ENCODE measurements at regions not wholly inside any gene's neighbourhood (a gene's known extent, or its start where the extent isn't known, plus 50 kb on each side); places are given as distances from the start of the nearest gene placed in this dataset.
A peak's percentile ranks its signal among the peaks of the same experiment; 100 is the strongest.

DNA sequence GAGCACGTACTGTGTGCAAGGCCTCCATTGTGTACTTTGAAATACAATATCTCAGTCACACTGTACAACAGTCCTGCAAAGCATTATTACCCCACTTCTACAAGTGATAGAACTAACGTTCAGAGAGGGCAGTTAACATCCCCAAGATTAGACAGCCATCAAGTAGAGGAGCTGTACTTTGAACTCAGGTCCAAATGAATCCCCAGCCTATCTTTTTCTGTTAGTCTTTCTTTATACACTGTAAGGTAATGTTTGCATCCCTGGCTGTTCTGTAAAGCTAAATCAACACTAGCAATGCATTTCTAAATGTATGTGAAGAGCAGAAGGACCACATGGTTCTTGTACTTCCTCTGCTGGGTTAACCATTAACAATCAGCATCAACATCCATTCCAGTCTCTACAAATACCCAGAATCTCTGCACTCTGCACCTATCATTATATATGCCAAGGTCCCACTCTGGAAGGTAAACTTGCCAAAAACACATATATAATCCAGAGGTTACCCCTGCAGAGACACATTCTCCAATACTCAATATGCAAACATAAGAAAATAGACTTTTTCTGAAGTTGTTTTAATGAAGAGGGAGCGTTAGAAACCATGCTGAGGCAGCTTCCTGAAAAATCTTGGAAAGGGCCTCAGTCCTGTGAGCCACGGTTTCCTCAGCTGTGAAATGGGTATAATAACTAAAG is 182.3 kb downstream of the MZT1 start (continued):
- TF ChIP-seq, protein P1, sequence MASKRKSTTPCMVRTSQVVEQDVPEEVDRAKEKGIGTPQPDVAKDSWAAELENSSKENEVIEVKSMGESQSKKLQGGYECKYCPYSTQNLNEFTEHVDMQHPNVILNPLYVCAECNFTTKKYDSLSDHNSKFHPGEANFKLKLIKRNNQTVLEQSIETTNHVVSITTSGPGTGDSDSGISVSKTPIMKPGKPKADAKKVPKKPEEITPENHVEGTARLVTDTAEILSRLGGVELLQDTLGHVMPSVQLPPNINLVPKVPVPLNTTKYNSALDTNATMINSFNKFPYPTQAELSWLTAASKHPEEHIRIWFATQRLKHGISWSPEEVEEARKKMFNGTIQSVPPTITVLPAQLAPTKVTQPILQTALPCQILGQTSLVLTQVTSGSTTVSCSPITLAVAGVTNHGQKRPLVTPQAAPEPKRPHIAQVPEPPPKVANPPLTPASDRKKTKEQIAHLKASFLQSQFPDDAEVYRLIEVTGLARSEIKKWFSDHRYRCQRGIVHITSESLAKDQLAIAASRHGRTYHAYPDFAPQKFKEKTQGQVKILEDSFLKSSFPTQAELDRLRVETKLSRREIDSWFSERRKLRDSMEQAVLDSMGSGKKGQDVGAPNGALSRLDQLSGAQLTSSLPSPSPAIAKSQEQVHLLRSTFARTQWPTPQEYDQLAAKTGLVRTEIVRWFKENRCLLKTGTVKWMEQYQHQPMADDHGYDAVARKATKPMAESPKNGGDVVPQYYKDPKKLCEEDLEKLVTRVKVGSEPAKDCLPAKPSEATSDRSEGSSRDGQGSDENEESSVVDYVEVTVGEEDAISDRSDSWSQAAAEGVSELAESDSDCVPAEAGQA (IDR thresholded peaks at IDR 0.05; ENCODE audit: low read depth), result no peak
- TF ChIP-seq, protein P1 (CRISPR knock-in tag; IDR thresholded peaks at IDR 0.05; ENCODE audit: borderline replicate concordance), result no peak
- TF ChIP-seq, protein P2, sequence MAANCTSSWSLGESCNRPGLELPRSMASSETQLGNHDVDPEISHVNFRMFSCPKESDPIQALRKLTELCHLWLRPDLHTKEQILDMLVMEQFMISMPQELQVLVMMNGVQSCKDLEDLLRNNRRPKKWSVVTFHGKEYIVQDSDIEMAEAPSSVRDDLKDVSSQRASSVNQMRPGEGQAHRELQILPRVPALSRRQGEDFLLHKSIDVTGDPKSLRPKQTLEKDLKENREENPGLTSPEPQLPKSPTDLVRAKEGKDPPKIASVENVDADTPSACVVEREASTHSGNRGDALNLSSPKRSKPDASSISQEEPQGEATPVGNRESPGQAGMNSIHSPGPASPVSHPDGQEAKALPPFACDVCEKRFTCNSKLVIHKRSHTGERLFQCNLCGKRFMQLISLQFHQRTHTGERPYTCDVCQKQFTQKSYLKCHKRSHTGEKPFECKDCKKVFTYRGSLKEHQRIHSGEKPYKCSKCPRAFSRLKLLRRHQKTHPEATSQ (CRISPR knock-in tag; IDR thresholded peaks at IDR 0.05; ENCODE audit: borderline replicate concordance), result peak; percentile 70; the same call in 1 of the 2 replicates
- TF ChIP-seq ZNF761 (CRISPR knock-in tag; conservative IDR thresholded peaks at IDR 0.05), result no peak
- no peak for TF ChIP-seq ATRX (CRISPR knock-in tag; IDR thresholded peaks at IDR 0.05; ENCODE audit: borderline replicate concordance)
- no peak for TF ChIP-seq KDM2A (CRISPR knock-in tag; IDR thresholded peaks at IDR 0.05; ENCODE audit: borderline replicate concordance, low read depth)
- TF ChIP-seq THAP11 (CRISPR knock-in tag; IDR thresholded peaks at IDR 0.05), result peak; percentile 51; the same call in 1 of the 2 replicates
- TF ChIP-seq, protein P3, sequence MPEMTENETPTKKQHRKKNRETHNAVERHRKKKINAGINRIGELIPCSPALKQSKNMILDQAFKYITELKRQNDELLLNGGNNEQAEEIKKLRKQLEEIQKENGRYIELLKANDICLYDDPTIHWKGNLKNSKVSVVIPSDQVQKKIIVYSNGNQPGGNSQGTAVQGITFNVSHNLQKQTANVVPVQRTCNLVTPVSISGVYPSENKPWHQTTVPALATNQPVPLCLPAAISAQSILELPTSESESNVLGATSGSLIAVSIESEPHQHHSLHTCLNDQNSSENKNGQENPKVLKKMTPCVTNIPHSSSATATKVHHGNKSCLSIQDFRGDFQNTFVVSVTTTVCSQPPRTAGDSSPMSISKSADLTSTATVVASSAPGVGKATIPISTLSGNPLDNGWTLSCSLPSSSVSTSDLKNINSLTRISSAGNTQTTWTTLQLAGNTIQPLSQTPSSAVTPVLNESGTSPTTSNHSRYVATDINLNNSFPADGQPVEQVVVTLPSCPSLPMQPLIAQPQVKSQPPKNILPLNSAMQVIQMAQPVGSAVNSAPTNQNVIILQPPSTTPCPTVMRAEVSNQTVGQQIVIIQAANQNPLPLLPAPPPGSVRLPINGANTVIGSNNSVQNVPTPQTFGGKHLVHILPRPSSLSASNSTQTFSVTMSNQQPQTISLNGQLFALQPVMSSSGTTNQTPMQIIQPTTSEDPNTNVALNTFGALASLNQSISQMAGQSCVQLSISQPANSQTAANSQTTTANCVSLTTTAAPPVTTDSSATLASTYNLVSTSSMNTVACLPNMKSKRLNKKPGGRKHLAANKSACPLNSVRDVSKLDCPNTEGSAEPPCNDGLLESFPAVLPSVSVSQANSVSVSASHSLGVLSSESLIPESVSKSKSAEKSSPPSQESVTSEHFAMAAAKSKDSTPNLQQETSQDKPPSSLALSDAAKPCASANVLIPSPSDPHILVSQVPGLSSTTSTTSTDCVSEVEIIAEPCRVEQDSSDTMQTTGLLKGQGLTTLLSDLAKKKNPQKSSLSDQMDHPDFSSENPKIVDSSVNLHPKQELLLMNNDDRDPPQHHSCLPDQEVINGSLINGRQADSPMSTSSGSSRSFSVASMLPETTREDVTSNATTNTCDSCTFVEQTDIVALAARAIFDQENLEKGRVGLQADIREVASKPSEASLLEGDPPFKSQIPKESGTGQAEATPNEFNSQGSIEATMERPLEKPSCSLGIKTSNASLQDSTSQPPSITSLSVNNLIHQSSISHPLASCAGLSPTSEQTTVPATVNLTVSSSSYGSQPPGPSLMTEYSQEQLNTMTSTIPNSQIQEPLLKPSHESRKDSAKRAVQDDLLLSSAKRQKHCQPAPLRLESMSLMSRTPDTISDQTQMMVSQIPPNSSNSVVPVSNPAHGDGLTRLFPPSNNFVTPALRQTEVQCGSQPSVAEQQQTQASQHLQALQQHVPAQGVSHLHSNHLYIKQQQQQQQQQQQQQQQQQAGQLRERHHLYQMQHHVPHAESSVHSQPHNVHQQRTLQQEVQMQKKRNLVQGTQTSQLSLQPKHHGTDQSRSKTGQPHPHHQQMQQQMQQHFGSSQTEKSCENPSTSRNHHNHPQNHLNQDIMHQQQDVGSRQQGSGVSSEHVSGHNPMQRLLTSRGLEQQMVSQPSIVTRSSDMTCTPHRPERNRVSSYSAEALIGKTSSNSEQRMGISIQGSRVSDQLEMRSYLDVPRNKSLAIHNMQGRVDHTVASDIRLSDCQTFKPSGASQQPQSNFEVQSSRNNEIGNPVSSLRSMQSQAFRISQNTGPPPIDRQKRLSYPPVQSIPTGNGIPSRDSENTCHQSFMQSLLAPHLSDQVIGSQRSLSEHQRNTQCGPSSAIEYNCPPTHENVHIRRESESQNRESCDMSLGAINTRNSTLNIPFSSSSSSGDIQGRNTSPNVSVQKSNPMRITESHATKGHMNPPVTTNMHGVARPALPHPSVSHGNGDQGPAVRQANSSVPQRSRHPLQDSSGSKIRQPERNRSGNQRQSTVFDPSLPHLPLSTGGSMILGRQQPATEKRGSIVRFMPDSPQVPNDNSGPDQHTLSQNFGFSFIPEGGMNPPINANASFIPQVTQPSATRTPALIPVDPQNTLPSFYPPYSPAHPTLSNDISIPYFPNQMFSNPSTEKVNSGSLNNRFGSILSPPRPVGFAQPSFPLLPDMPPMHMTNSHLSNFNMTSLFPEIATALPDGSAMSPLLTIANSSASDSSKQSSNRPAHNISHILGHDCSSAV (CRISPR knock-in tag; IDR thresholded peaks at IDR 0.05; ENCODE audit: borderline replicate concordance), result no peak
- TF ChIP-seq SNAPC2 (CRISPR knock-in tag; IDR thresholded peaks at IDR 0.05), result 0 out of 2 replicates have a peak, but pooled peaks have one; percentile 69
- TF ChIP-seq RNF2 (conservative IDR thresholded peaks at IDR 0.05; ENCODE audit: low read depth), result no peak
- TF ChIP-seq SALL2 (CRISPR knock-in tag; IDR thresholded peaks at IDR 0.05), result 0 out of 2 replicates have a peak, but pooled peaks have one; percentile 35
- no peak for TF ChIP-seq ZZZ3 (CRISPR knock-in tag; IDR thresholded peaks at IDR 0.05; ENCODE audit: borderline replicate concordance)
- no peak for TF ChIP-seq TAF1 (CRISPR knock-in tag; IDR thresholded peaks at IDR 0.05)
- peak; percentile 92; the same call in 1 of the 2 replicates for TF ChIP-seq ZNF768 (CRISPR knock-in tag; IDR thresholded peaks at IDR 0.05)
